ENCODE measurements at regions not wholly inside any gene's neighbourhood (a gene's known extent, or its start where the extent isn't known, plus 50 kb on each side); places are given as distances from the start of the nearest gene placed in this dataset.
"Not testable (repeated sequence)": the region's sequence is repeated elsewhere in the genome, so short reads cannot be mapped to it uniquely, and the experiment has no call there.

DNA sequence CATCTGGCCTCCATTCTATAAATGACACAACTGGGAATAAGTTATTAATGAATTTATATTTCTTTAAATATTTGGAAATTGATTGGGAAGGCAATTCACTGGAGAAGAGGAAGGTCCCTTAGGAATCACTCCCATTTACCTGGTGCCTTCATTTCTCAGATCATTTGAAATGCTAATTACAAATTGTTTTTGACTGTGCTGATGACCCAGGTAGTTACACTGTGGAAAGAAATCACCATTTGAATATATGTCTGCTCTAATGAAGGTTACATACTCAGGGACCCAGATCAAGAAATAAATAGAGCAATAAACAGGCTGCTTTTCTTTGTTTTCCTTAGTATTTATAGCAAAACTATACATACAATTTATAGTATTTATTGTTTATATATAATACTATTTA lies 1759.1 kb downstream of the ARAP2 start:
- FAIRE-seq (no peak), DNase-seq (ENCODE audit: low spot score) (no peak)

DNA sequence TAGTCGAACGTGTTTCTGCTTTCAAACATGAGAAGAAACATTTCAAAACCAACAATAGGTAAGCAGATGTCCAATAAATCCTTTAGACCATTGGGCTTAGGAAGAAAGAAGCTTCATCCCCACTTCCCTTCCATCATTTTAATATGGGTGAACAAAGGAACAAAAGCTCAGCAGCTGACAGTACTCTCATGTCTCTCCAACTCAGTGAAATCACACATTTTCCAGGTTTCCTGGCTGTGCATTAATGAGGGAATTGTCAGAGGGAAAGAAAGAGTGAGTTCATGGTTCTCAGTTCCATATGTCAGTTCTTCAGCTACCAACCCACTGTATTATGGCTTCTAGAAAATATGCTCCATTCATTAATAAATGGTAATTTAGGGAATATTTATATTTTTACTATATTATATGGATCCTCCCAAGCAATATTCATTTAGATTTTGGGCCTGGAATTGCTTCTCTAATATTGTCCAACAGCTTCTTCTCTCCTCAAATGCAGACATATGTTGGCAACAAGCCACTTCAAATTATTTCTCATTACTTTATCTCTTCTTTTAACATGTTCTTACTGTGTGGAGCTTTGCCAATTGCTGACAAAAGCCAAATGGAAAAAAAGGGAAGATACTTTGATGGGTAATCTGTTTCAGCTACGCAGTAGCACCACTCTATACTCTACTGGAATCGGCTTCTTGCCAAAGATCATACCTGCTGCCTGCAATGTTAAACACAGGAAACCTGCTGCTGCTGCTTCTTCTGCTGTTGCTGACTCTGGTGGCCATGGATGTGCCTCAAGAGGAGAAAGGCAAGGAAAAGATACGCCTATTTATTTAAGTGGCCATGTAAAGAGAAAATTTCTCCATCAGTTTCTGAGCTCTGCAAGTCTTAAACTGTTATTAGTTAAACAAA lies 1757.6 kb downstream of the ARAP2 start:
- FAIRE-seq (no peak), DNase-seq (ENCODE audit: low spot score) (no peak)

- FAIRE-seq = no peak
- DNase-seq (ENCODE audit: low spot score) = no peak
Measured at GRCh38 chr4:34492414-34492813, 1751.9 kb downstream of the ARAP2 start.

DNA sequence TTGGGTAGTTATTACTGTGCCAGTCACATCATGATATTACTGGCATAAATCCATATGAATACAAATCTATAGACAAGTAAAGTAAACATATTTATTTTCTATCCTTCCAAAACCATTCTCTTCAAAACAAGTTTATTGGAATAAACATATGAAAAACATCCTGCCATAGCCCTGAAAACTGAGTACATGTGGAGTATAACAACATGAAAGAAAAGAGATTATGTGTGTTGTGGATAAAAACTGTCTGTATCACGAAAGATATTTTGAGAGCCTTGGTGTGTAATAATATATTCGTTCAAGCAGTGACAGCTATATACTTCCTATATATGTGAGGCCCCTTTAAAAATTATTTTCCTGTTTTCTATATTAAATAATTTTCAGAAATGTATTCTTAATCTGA lies 1742.2 kb downstream of the ARAP2 start:
- DNase-seq (ENCODE audit: low spot score) (no peak), FAIRE-seq (no peak)

- not testable (repeated sequence) for DNase-seq (ENCODE audit: low spot score)
Measured at GRCh38 chr4:34504731-34505130, 1739.6 kb downstream of the ARAP2 start.

DNA sequence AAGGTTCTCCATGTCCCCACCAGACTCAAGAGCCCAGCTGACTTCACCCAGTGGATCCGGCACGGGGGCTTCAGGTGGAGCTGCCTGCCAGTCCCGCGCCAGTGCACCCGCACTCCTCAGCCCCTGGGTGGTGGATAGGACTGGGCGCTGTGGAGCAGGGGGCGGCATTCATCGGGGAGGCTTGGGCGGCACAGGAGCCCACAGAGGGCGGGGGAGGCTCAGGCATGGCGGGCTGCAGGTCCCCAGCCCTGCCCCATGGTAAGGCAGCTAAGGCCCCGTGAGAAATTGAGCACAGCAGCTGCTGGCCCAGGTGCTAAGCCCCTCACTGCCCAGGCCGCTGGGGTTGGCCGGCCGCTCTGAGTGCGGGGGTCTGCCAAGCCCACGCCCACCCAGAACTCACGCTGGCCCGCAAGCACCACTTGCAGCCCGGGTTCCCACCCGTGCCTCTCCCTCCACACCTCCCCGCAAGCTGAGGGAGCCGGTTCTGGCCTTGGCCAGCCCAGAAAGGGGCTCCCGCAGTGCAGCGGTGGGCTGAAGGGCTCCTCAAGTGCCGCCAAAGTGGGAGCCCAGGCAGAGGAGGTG lies 1737.7 kb downstream of the ARAP2 start:
- not testable (repeated sequence) for FAIRE-seq; DNase-seq (ENCODE audit: low spot score)

More at GRCh38 chr4:34504731-34505130, 1739.6 kb downstream of the ARAP2 start:
- FAIRE-seq = not testable (repeated sequence)

GRCh38 chr4:34512616-34513015 lies 1731.7 kb downstream of the ARAP2 start:
- DNase-seq (ENCODE audit: low spot score) (no peak), FAIRE-seq (no peak)

DNA sequence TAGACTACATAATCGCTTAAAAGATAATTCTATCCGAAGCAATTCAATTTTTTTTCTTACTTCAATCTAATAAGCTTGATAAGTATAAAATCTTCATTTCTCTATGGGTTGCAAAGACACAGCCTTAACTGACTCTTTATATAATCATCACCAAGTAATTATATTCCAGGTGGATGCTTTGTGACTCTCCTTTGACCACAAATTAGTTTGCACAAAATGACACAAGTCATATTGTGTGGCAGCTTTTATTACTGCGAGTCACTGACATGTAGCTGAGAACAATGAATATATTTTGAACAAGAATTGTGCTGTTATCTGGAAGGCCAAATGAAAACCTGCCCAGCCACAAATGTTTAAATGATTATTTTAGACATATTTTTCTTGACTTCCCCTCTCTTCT lies 1727.8 kb downstream of the ARAP2 start:
- FAIRE-seq = no peak
- DNase-seq (ENCODE audit: low spot score) = no peak

GRCh38 chr4:34534916-34535315 lies 1709.4 kb downstream of the ARAP2 start:
- FAIRE-seq = no peak

DNA sequence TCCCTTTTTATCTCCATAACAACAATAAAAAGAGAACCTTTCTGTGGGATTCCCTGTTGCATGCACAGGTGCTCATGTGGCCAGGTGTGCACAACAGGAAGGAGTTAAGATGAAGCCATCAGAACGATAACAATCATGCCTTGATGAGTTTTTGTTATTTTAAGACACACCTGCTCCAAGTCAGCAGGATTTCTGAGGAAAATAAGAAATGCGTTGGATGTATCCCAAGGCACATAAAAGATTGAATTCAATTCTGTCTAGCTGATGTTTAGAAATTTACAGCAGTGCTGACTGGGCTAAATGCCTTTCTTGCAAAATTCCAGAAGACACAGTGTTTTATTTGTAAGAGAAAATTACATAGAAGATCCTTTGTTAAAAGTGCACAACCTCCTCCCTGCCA lies 1678.2 kb downstream of the ARAP2 start:
- no peak for DNase-seq (ENCODE audit: low spot score)
- no peak for FAIRE-seq

More at GRCh38 chr4:34534916-34535315, 1709.4 kb downstream of the ARAP2 start:
- no peak for DNase-seq (ENCODE audit: low spot score)

DNA sequence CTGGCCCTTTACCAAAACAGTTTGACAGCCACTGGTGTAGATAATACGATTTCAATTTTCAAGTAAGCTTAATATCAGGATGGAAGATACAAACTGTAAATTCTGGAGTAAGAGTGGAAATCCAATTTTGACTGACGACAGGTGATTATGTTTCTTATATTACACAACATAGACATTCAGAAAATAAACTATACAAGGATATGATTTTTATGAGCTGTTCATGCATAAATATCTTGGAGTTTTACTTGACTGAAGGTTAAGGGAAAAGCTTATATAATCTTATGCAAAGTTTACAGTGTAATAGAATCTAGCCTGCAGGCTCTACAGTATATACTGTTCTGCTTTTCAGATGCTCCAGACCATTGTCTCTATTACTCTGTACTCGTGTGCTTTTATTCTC lies 1672.3 kb downstream of the ARAP2 start:
- DNase-seq (ENCODE audit: low spot score) (no peak), FAIRE-seq (no peak)

DNA sequence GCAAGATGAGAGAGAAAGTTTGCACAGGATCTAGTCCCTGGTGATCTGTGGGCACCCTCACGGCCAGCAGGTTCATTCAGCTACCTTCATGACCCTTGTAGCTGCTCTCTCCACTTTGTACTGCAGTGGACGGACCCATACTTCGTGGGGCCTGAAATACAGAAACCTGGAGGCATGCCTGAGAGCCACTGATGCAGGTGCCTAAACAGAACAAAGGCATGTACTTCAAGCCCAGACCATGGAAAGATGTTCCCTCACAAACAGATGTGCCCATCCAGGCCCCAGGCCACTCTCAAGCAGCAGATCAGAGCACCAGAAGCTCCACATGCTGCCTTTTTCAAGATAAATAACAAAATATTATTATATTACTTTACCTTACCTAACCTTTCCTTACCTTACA lies 1629.0 kb downstream of the ARAP2 start:
- FAIRE-seq = no peak

DNA sequence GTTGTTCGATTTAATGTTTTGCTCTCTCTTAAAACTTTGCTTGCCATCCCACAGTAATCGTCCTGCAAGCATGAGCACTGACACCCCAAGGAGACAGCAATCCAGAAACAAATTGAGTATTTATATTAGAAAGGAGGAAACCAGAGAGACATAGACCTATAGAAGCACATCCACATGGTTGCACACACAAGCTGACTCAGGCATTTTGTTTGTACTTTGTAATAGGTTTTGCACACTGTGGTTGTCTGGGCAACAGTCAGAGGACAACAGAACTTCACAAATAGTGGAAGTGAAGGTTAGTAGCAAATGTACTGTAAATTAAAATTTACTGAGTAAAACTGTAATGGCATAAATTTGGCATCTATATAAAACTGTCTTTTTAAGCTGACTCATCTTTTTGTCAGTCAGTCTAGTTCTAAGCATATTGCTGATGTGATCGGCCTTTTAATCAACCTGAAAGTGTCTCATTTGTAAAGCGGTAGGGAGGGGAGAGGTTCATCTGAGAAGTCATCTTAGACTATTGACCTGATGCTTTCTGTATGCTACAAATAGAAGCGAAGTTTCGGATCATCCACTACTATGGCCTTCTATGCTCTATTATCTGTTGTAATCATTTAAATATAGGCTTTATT lies 1624.7 kb downstream of the ARAP2 start:
- FAIRE-seq = no peak
- DNase-seq (ENCODE audit: low spot score) = peak; percentile 12

More for the DNA sequence above, 1629.0 kb downstream of the ARAP2 start:
- DNase-seq (ENCODE audit: low spot score) = no peak

DNA sequence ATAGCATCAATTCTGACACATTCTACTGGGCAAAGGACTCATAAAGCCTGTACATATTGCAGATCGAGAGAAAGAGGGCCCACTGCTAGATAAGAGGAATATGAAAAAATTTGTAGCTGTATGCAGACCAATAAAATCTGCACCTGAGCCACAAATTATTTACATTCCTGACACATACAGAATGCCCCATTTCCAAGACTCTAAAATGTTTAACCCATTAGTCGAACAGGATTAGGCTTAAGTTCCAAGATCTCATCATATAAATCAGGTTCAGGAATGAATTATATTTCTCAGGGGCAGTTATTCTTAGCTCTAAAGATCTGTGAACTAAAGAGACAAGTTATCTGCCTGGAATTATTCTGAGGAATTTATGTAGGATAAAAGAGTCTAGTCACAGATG lies 1615.8 kb downstream of the ARAP2 start:
- FAIRE-seq = no peak
- no peak for DNase-seq (ENCODE audit: low spot score)

GRCh38 chr4:34629451-34629850 lies 1614.9 kb downstream of the ARAP2 start:
- FAIRE-seq = no peak

DNA sequence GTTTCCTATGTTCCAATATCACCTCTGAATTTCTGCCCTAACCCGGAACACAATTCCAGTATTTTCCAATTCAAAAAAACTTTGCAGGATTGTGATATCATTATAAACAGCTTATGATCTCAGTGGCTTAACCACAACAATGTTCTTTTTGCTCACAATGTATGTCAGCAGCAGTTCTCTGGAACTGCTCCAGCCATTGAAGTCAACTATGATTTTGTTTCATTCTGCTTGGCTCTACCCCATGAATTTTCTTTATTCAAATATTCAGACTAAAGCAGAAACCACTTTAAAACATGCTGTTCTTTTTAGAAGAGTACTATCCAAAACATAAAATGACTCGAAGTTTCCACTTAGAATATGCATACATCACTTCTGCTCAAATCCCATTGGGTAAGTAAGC lies 1611.1 kb downstream of the ARAP2 start:
- no peak for FAIRE-seq

More at GRCh38 chr4:34629451-34629850, 1614.9 kb downstream of the ARAP2 start:
- no peak for DNase-seq (ENCODE audit: low spot score)

GRCh38 chr4:34636623-34637022 lies 1607.7 kb downstream of the ARAP2 start:
- DNase-seq (ENCODE audit: low spot score) = no peak
- no peak for FAIRE-seq

More for the DNA sequence above, 1611.1 kb downstream of the ARAP2 start:
- DNase-seq (ENCODE audit: low spot score) = no peak

DNA sequence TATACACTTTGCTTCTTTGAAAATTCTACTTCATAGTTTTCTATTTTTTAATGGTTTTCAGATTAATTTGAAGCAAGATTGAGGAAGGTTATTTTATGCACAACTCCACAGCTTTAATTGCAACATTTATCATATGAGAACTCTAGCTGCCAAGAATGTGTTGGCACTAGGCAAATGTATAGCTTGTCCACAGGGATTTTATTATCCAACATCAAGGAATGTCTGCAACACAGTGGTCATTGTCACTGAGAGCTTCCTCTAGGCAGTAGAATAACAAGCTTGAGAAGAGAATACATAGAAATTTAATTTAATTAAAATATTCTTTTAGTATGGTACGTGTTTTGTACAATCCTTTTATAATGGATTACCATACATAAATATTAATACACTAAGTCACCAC lies 1600.8 kb downstream of the ARAP2 start:
- DNase-seq (ENCODE audit: low spot score) = no peak
- no peak for FAIRE-seq

GRCh38 chr4:34644579-34645115 lies 1599.7 kb downstream of the ARAP2 start:
- no peak for DNase-seq (ENCODE audit: low spot score)
- no peak for FAIRE-seq

GRCh38 chr4:34649716-34650115 lies 1594.6 kb downstream of the ARAP2 start:
- no peak for FAIRE-seq
- no peak for DNase-seq (ENCODE audit: low spot score)

GRCh38 chr4:34664051-34664450 lies 1580.3 kb downstream of the ARAP2 start:
- DNase-seq (ENCODE audit: low spot score) = no peak
- FAIRE-seq = no peak

GRCh38 chr4:34676400-34676799 lies 1567.9 kb downstream of the ARAP2 start:
- FAIRE-seq = no peak
- DNase-seq (ENCODE audit: low spot score) = no peak
